Calu3 (cell line): ENCODE measurements at regions not wholly inside any gene's neighbourhood (a gene's known extent, or its start where the extent isn't known, plus 50 kb on each side); places are given as distances from the start of the nearest gene placed in this dataset.

Experiments
- BruUV-seq: library from RNA; stranded (reverse); fragments of 400-500 nt; replicated peaks from 2 replicates; lab custom pipeline; 2021; lab: Mats Ljungman, UMichigan
- CTCF ChIA-PET: fragments of 300-600 bp; sonication (Branson Sonifier 250); formaldehyde crosslinking; loops from one replicate; lab custom pipeline; 2022; ENCODE audit warnings: antibody characterized with exemption; lab: Charles Lee
- DNase-seq: peaks from one replicate; pipeline ENCODE4 v3.0.0; 2022
- H3K27ac Mint-ChIP-seq: one replicate; pipeline ENCODE4 v1.8.0; 2022; ENCODE audit warnings: mixed read lengths; ENCODE audit not compliant: unreplicated experiment
- H3K27me3 Mint-ChIP-seq: one replicate; pipeline ENCODE4 v1.8.0; 2022; ENCODE audit warnings: mixed read lengths; ENCODE audit not compliant: unreplicated experiment
- H3K36me3 Mint-ChIP-seq: one replicate; pipeline ENCODE4 v1.8.0; 2022; ENCODE audit warnings: mild to moderate bottlenecking, moderate library complexity, mixed read lengths; ENCODE audit not compliant: insufficient read depth, unreplicated experiment
- H3K4me1 Mint-ChIP-seq: one replicate; pipeline ENCODE4 v1.8.0; 2022; ENCODE audit warnings: mild to moderate bottlenecking, low read depth, mixed read lengths; ENCODE audit not compliant: unreplicated experiment
- H3K4me3 Mint-ChIP-seq: one replicate; pipeline ENCODE4 v1.8.0; 2022; ENCODE audit warnings: mild to moderate bottlenecking, low read depth, moderate library complexity, mixed read lengths; ENCODE audit not compliant: unreplicated experiment
- H3K9me3 Mint-ChIP-seq: one replicate; pipeline ENCODE4 v1.8.0; 2022; ENCODE audit warnings: low read depth, mixed read lengths; ENCODE audit not compliant: unreplicated experiment
- CTCF ChIP-seq: fragments of 200-600 bp; IDR thresholded peaks from one replicate; pipeline ENCODE4 v1.8.0; 2022; ENCODE audit warnings: antibody characterized with exemption; ENCODE audit not compliant: unreplicated experiment
- intact Hi-C: fragments of 100-400 bp; cut with micrococcal nuclease; formaldehyde crosslinking; loops from one replicate; pipeline ENCODE4 v1.10.0; 2022; ENCODE audit not compliant: unreplicated experiment

- CTCF ChIA-PET, result no interaction called here
- intact Hi-C loops, result no loop called here
- H3K27ac Mint-ChIP-seq, result no peak overlapping the region
- H3K36me3 Mint-ChIP-seq, result no peaks in the 10 kb centered on the region
- H3K27me3 Mint-ChIP-seq, result no peaks in the 10 kb centered on the region
- no peaks in the 10 kb centered on the region for H3K9me3 Mint-ChIP-seq
- no TSS peak for BruUV-seq
- no peaks in the 10 kb centered on the region for H3K4me1 Mint-ChIP-seq
- no peak overlapping the region for H3K4me3 Mint-ChIP-seq
- no peak for TF ChIP-seq CTCF
- no peak for DNase-seq
Measured at GRCh38 chr1:238681451-238681850, 704.9 kb upstream of the CHRM3 start.

- CTCF ChIA-PET, result no interaction called here
Measured at GRCh38 chr1:238681021-238681420, 705.3 kb upstream of the CHRM3 start.

GRCh38 chr1:238677567-238677966 lies 708.8 kb upstream of the CHRM3 start:
- DNase-seq, result no peak
- BruUV-seq, result no TSS peak
- TF ChIP-seq CTCF, result no peak
- Mint-ChIP-seq H3K27ac (no peak overlapping the region), H3K4me3 (no peak overlapping the region), H3K9me3 (no peaks in the 10 kb centered on the region), H3K36me3 (no peaks in the 10 kb centered on the region), H3K4me1 (peaks cover 9% of the 10 kb centered on the region), H3K27me3 (no peaks in the 10 kb centered on the region)
- CTCF ChIA-PET, result no interaction called here
- intact Hi-C loops, result no loop called here

More at GRCh38 chr1:238681021-238681420, 705.3 kb upstream of the CHRM3 start:
- no peak for DNase-seq
- Mint-ChIP-seq H3K27ac (no peak overlapping the region), H3K27me3 (no peaks in the 10 kb centered on the region), H3K9me3 (no peaks in the 10 kb centered on the region), H3K36me3 (no peaks in the 10 kb centered on the region), H3K4me1 (no peaks in the 10 kb centered on the region), H3K4me3 (no peak overlapping the region)
- intact Hi-C loops, result no loop called here
- TF ChIP-seq CTCF, result no peak
- no TSS peak for BruUV-seq

- peaks cover 16% of the 10 kb centered on the region for H3K4me1 Mint-ChIP-seq
- BruUV-seq, result no TSS peak
Measured at GRCh38 chr1:238675221-238675620, 711.1 kb upstream of the CHRM3 start.

More at GRCh38 chr1:238675221-238675620, 711.1 kb upstream of the CHRM3 start:
- Mint-ChIP-seq H3K27me3 (no peaks in the 10 kb centered on the region), H3K4me3 (no peak overlapping the region), H3K36me3 (no peaks in the 10 kb centered on the region), H3K27ac (no peak overlapping the region), H3K9me3 (no peaks in the 10 kb centered on the region)
- no peak for DNase-seq
- intact Hi-C loops, result no loop called here
- CTCF ChIA-PET, result no interaction called here
- TF ChIP-seq CTCF, result no peak
